OCI-LY1 (cell line): ENCODE measurements at regions not wholly inside any gene's neighbourhood (a gene's known extent, or its start where the extent isn't known, plus 50 kb on each side); places are given as distances from the start of the nearest gene placed in this dataset.

Experiments
- H2AFZ ChIP-seq: fragments of 200-600 bp; sonication (generic), shearing (Covaris generic); 2 replicates; pipeline ENCODE4 v1.6.0; 2014; ENCODE audit warnings: antibody characterized with exemption, mild to moderate bottlenecking, low read length
- H3F3A ChIP-seq: fragments of 200-600 bp; sonication (generic), shearing (Covaris generic); 2 replicates; pipeline ENCODE4 v1.6.0; 2014; ENCODE audit warnings: mild to moderate bottlenecking, antibody characterized with exemption, low read length, moderate library complexity; ENCODE audit not compliant: insufficient read depth
- H3K27ac ChIP-seq: fragments of 200-600 bp; sonication (generic); 2 replicates; pipeline ENCODE4 v1.5.1; 2014; ENCODE audit warnings: low read length, mixed run types, mild to moderate bottlenecking, low read depth; ENCODE audit not compliant: poor library complexity, severe bottlenecking
- H3K27me3 ChIP-seq: fragments of 200-600 bp; sonication (generic); 2 replicates; pipeline ENCODE4 v1.6.0; 2014; ENCODE audit warnings: antibody characterized with exemption, mild to moderate bottlenecking, low read length, moderate library complexity; ENCODE audit not compliant: insufficient read depth
- H3K36me3 ChIP-seq: fragments of 200-600 bp; sonication (generic); 2 replicates; pipeline ENCODE4 v1.6.1; 2014; ENCODE audit warnings: mild to moderate bottlenecking, antibody characterized with exemption, low read length, moderate library complexity, mixed read lengths; ENCODE audit not compliant: insufficient read depth
- H3K4me1 ChIP-seq: fragments of 200-600 bp; sonication (generic); 2 replicates; pipeline ENCODE4 v1.5.1; 2014; ENCODE audit warnings: mild to moderate bottlenecking, low read length, moderate library complexity; ENCODE audit not compliant: insufficient read depth, severe bottlenecking
- H3K4me2 ChIP-seq: fragments of 200-600 bp; sonication (generic), shearing (Covaris generic); 2 replicates; pipeline ENCODE4 v1.6.1; 2014; ENCODE audit warnings: low read length
- H3K4me3 ChIP-seq: fragments of 200-600 bp; sonication (generic); 2 replicates; pipeline ENCODE4 v1.5.1; 2014; ENCODE audit warnings: low read length, low read depth, mild to moderate bottlenecking, mixed read lengths; ENCODE audit not compliant: poor library complexity, severe bottlenecking
- H3K79me2 ChIP-seq: fragments of 200-600 bp; shearing (Covaris generic); 2 replicates; pipeline ENCODE4 v1.6.1; 2016; ENCODE audit warnings: mixed run types, low read length, mixed read lengths; ENCODE audit not compliant: insufficient read depth
- H3K9ac ChIP-seq: fragments of 200-600 bp; sonication (generic), shearing (Covaris generic); 2 replicates; pipeline ENCODE4 v1.6.1; 2014; ENCODE audit warnings: mild to moderate bottlenecking, low read length, mixed read lengths
- H3K9me2 ChIP-seq: fragments of 200-600 bp; sonication (generic), shearing (Covaris generic); 2 replicates; pipeline ENCODE4 v1.6.1; 2014; ENCODE audit warnings: low read depth, mild to moderate bottlenecking, low read length, mixed read lengths
- H3K9me3 ChIP-seq: fragments of 200-600 bp; shearing (Covaris generic); 2 replicates; pipeline ENCODE4 v1.6.1; 2014; ENCODE audit warnings: low read length, mixed read lengths
- H4K20me1 ChIP-seq: fragments of 200-600 bp; sonication (generic), shearing (Covaris generic); 2 replicates; pipeline ENCODE4 v1.6.0; 2016; ENCODE audit warnings: mild to moderate bottlenecking, low read length; ENCODE audit not compliant: insufficient read depth
- CTCF ChIP-seq: fragments of 200-600 bp; sonication (generic), shearing (Covaris generic); IDR thresholded peaks from 2 replicates; pipeline ENCODE4 v1.5.1; 2017; ENCODE audit warnings: mild to moderate bottlenecking, antibody characterized with exemption, low read length, moderate library complexity, mixed read lengths
- EZH2 ChIP-seq: fragments of 200-600 bp; sonication (generic), shearing (Covaris generic); IDR thresholded peaks from 2 replicates; pipeline ENCODE4 v1.8.0; 2017; ENCODE audit warnings: borderline replicate concordance, mixed run types, mild to moderate bottlenecking, antibody characterized with exemption, low read length, moderate library complexity, mixed read lengths

- no peak overlapping the region for H3K27ac ChIP-seq
- H3K9ac ChIP-seq, result no peak overlapping the region
- no peaks in the 10 kb centered on the region for H3K27me3 ChIP-seq
These were observed 146.6 kb downstream of the AASDH start for GRCh38 chr4:56240554-56241174.

GRCh38 chr4:56238251-56238650 lies 149.0 kb downstream of the AASDH start:
- H3K9me2 ChIP-seq, result no peaks in the 10 kb centered on the region
- no peaks in the 10 kb centered on the region for H3K79me2 ChIP-seq
- no peaks in the 10 kb centered on the region for H3K36me3 ChIP-seq
- H3F3A ChIP-seq, result no peaks in the 10 kb centered on the region
- H3K4me1 ChIP-seq, result no peaks in the 10 kb centered on the region
- H2AFZ ChIP-seq, result no peak overlapping the region
- no peak overlapping the region for H3K9ac ChIP-seq
- H3K4me2 ChIP-seq, result no peak overlapping the region
- H3K27me3 ChIP-seq, result no peaks in the 10 kb centered on the region
- TF ChIP-seq EZH2 (no peak), CTCF (no peak)
- H3K9me3 ChIP-seq, result no peaks in the 10 kb centered on the region
- no peaks in the 10 kb centered on the region for H4K20me1 ChIP-seq
- no peak overlapping the region for H3K27ac ChIP-seq
- H3K4me3 ChIP-seq, result no peak overlapping the region

More at GRCh38 chr4:56240554-56241174, 146.6 kb downstream of the AASDH start:
- H3K79me2 ChIP-seq, result no peaks in the 10 kb centered on the region
- no peak overlapping the region for H3K4me2 ChIP-seq
- H3K4me1 ChIP-seq, result no peaks in the 10 kb centered on the region
- H4K20me1 ChIP-seq, result no peaks in the 10 kb centered on the region
- H3K9me3 ChIP-seq, result no peaks in the 10 kb centered on the region
- no peaks in the 10 kb centered on the region for H3K9me2 ChIP-seq
- H3K36me3 ChIP-seq, result no peaks in the 10 kb centered on the region
- H3F3A ChIP-seq, result no peaks in the 10 kb centered on the region
- TF ChIP-seq EZH2 (no peak), CTCF (no peak)
- H3K4me3 ChIP-seq, result no peak overlapping the region
- H2AFZ ChIP-seq, result no peak overlapping the region

GRCh38 chr4:56235725-56236124 lies 151.6 kb downstream of the AASDH start:
- H3F3A ChIP-seq, result no peaks in the 10 kb centered on the region
- H3K79me2 ChIP-seq, result no peaks in the 10 kb centered on the region
- no peak overlapping the region for H2AFZ ChIP-seq

More at GRCh38 chr4:56235725-56236124, 151.6 kb downstream of the AASDH start:
- no peak for TF ChIP-seq CTCF
- TF ChIP-seq EZH2, result no peak
- Histone ChIP-seq H3K4me1 (no peaks in the 10 kb centered on the region), H3K36me3 (no peaks in the 10 kb centered on the region), H3K9me3 (no peaks in the 10 kb centered on the region; the same call in 1 of the 2 replicates), H3K9me2 (no peaks in the 10 kb centered on the region), H4K20me1 (no peaks in the 10 kb centered on the region), H3K9ac (no peak overlapping the region), H3K27me3 (no peaks in the 10 kb centered on the region), H3K4me3 (no peak overlapping the region), H3K27ac (no peak overlapping the region), H3K4me2 (no peak overlapping the region)
